DOHH2 (cell line): ENCODE measurements at regions not wholly inside any gene's neighbourhood (a gene's known extent, or its start where the extent isn't known, plus 50 kb on each side); places are given as distances from the start of the nearest gene placed in this dataset.

ENCODE experiments used
- CTCF ChIP-seq: fragments of 200-600 bp; sonication (generic); IDR thresholded peaks from one replicate; pipeline ENCODE4 v1.5.1; 2014; ENCODE audit warnings: antibody characterized with exemption, mild to moderate bottlenecking, low read depth, low read length; ENCODE audit not compliant: poor library complexity, severe bottlenecking
- EZH2phosphoT487 ChIP-seq: fragments of 200-600 bp; sonication (generic); IDR thresholded peaks from 2 replicates; pipeline ENCODE4 v1.6.1; 2017; ENCODE audit warnings: borderline replicate concordance, mild to moderate bottlenecking, antibody characterized with exemption, low read length, moderate library complexity, mixed read lengths

DNA sequence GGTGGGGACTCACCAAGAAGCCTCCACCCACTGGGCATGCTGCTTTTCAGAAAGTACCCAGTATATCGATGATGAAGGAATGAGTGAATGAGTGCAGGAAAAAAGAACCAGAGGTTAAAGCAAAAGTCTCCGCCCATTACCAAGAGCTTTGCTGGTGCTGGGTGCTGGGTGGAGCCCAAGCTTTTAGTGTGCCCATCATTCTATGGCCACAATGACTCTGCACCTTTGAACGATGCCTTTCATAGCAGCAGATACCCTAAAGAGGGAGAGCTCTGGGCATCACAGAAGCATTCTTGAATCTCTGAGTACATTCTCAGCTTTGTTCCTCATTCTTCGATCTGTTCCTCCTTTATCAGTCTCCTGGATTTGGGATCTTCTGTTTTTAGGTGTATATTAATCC, 450.7 kb upstream of the CCL2 start:
- no peak for TF ChIP-seq CTCF
- no peak for TF ChIP-seq EZH2phosphoT487
